ENCODE measurements at regions not wholly inside any gene's neighbourhood (a gene's known extent, or its start where the extent isn't known, plus 50 kb on each side); places are given as distances from the start of the nearest gene placed in this dataset.

- TF ChIP-seq CTCF (IDR thresholded peaks at IDR 0.05) (no peak), SIN3A (IDR thresholded peaks at IDR 0.05; ENCODE audit: borderline replicate concordance, insufficient read depth, low read depth, low read length) (no peak), POLR2AphosphoS5 (IDR thresholded peaks at IDR 0.05; ENCODE audit: low read depth, low read length) (no peak), REST (IDR thresholded peaks at IDR 0.05; ENCODE audit: insufficient read depth in 1 of 2, low read depth in 2 of 2, low read length in 1 of 2) (no peak)
Observed at GRCh38 chr3:148512648-148513047, 185.1 kb upstream of the AGTR1 start.

Data from Panc1 (cell line).